SK-N-SH (cell line): ENCODE measurements at regions not wholly inside any gene's neighbourhood (a gene's known extent, or its start where the extent isn't known, plus 50 kb on each side); places are given as distances from the start of the nearest gene placed in this dataset.

Experiments
- CTCF ChIA-PET: fragments of 300-600, 350-600 bp; formaldehyde crosslinking; extraction: SDS; loops from one replicate; lab custom pipeline; 2021; lab: Yijun Ruan, JAX
- POLR2A ChIA-PET: fragments of 350-600 bp; sonication (Branson Sonifier 250); formaldehyde crosslinking; extraction: SDS; loops from one replicate; lab custom pipeline; 2020; ENCODE audit warnings: antibody characterized with exemption, inconsistent platforms; lab: Yijun Ruan, JAX
- DNase-seq: peaks from one replicate; pipeline ENCODE4 v3.0.0; 2012
- H2AFZ ChIP-seq: fragments of 200-600 bp; sonication (generic); 2 replicates; pipeline ENCODE4 v1.8.1; 2016; ENCODE audit warnings: antibody characterized with exemption, mild to moderate bottlenecking, low read depth
- H3F3A ChIP-seq: fragments of 200-600 bp; sonication (generic); replicated peaks from 2 replicates; pipeline ENCODE3; 2016; ENCODE audit warnings: antibody characterized with exemption, mild to moderate bottlenecking; ENCODE audit not compliant: insufficient read depth
- H3K27ac ChIP-seq, 2 experiments: fragments of 200-500 bp in 1 of 2; fragments of 200-600 bp in 1 of 2; sonication (Bioruptor generic) in 1 of 2; sonication (generic), shearing (Covaris generic) in 1 of 2; 2 replicates each; pipeline versions ENCODE4 v1.5.1 to v1.6.1; 2014 to 2016; ENCODE audit warnings: low read depth in 2 of 2, inconsistent platforms in 1 of 2, low read length in 1 of 2, mild to moderate bottlenecking in 1 of 2, mixed read lengths in 1 of 2
- H3K27me3 ChIP-seq: fragments of 200-600 bp; sonication (generic), shearing (Covaris generic); 2 replicates; pipeline ENCODE4 v1.6.1; 2016; ENCODE audit warnings: mixed run types; ENCODE audit not compliant: insufficient read depth
- H3K36me3 ChIP-seq, 2 experiments: fragments of 200-500 bp in 1 of 2; fragments of 200-600 bp in 1 of 2; sonication (Bioruptor generic) in 1 of 2; sonication (generic) in 1 of 2; replicated peaks in 1 of 2; 2 replicates each; pipeline versions ENCODE3 to v1.5.1; 2014 to 2016; ENCODE audit warnings: low read length in 1 of 2, mild to moderate bottlenecking in 1 of 2; ENCODE audit not compliant: insufficient read depth in 2 of 2, control insufficient read depth in 1 of 2
- H3K4me1 ChIP-seq, 2 experiments: fragments of 200-500 bp in 1 of 2; fragments of 200-600 bp in 1 of 2; sonication (Bioruptor generic) in 1 of 2; sonication (generic), shearing (Covaris generic) in 1 of 2; 2 replicates each; pipeline versions ENCODE4 v1.5.1 to v1.6.1; 2014 to 2016; ENCODE audit warnings: low read depth in 1 of 2, low read length in 1 of 2, mixed run types in 1 of 2; ENCODE audit not compliant: insufficient read depth in 2 of 2, control insufficient read depth in 1 of 2
- H3K4me2 ChIP-seq: fragments of 200-600 bp; sonication (generic), shearing (Covaris generic); 2 replicates; pipeline ENCODE4 v1.6.1; 2017; ENCODE audit warnings: mixed run types
- H3K4me3 ChIP-seq, 2 experiments: fragments of 200-500 bp in 1 of 2; fragments of 200-600 bp in 1 of 2; sonication (Bioruptor generic) in 1 of 2; sonication (generic), shearing (Covaris generic) in 1 of 2; 2 replicates each; pipeline versions ENCODE4 v1.5.1 to v1.8.1; 2014 to 2016; ENCODE audit warnings: low read depth in 2 of 2, inconsistent platforms in 1 of 2, low read length in 1 of 2, mild to moderate bottlenecking in 1 of 2, mixed read lengths in 1 of 2, moderate library complexity in 1 of 2
- H3K79me2 ChIP-seq: fragments of 200-600 bp; sonication (generic); 2 replicates; pipeline ENCODE4 v1.8.1; 2017; ENCODE audit warnings: mild to moderate bottlenecking; ENCODE audit not compliant: insufficient read depth
- H3K9ac ChIP-seq: fragments of 200-600 bp; sonication (generic); 2 replicates; pipeline ENCODE4 v1.6.1; 2017; ENCODE audit warnings: mixed run types
- H3K9me2 ChIP-seq: fragments of 200-600 bp; sonication (generic); 2 replicates; pipeline ENCODE4 v1.6.1; 2017; ENCODE audit warnings: mixed run types
- H3K9me3 ChIP-seq: fragments of 200-600 bp; sonication (generic); 2 replicates; pipeline ENCODE4 v1.6.1; 2017; ENCODE audit warnings: mixed run types, mild to moderate bottlenecking, moderate library complexity
- H4K20me1 ChIP-seq: fragments of 200-600 bp; sonication (generic); 2 replicates; pipeline ENCODE4 v1.6.1; 2017; ENCODE audit warnings: mild to moderate bottlenecking, mixed run types; ENCODE audit not compliant: insufficient read depth
- ELF1 ChIP-seq: IDR thresholded peaks from 2 replicates; pipeline ENCODE4 v1.4.0; 2012
- FOSL2 ChIP-seq: IDR thresholded peaks from 2 replicates; pipeline ENCODE4 v1.4.0; 2012; ENCODE audit warnings: low read depth, mild to moderate bottlenecking, moderate library complexity, borderline replicate concordance
- FOXJ3 ChIP-seq: sonication (generic); formaldehyde crosslinking; IDR thresholded peaks from 2 replicates; pipeline ENCODE4 v1.5.1; 2020; ENCODE audit warnings: mild to moderate bottlenecking, missing genetic modification reagents
- JUND ChIP-seq: IDR thresholded peaks from 2 replicates; pipeline ENCODE4 v1.4.0; 2012
- NRF1 ChIP-seq: IDR thresholded peaks from 2 replicates; pipeline ENCODE4 v1.6.1; 2012; ENCODE audit warnings: low read depth, mild to moderate bottlenecking, low read length
- POLR2AphosphoS5 ChIP-seq: IDR thresholded peaks from 2 replicates; pipeline ENCODE4 v1.6.1; 2012; ENCODE audit warnings: low read depth, low read length
- RAD21 ChIP-seq: IDR thresholded peaks from 2 replicates; pipeline ENCODE4 v1.6.1; 2012; ENCODE audit warnings: mild to moderate bottlenecking, low read length
- SMC3 ChIP-seq: IDR thresholded peaks from 2 replicates; pipeline ENCODE4 v1.6.1; 2012; ENCODE audit warnings: low read depth, low read length, improper control_type of control experiment
- WGBS: methylation state at CpG from one replicate; pipeline ENCODE4 v1.1.6; 2017; ENCODE audit warnings: low lambda C conversion rate; 5-methylcytosine and 5-hydroxymethylcytosine counted together
- TF ChIP-seq, protein P1 (sequence below): IDR thresholded peaks from 2 replicates; pipeline ENCODE4 v1.4.0; 2012; ENCODE audit warnings: low read depth
- TF ChIP-seq, protein P2 (sequence below): fragments of 150-350 bp; IDR thresholded peaks from 2 replicates; pipeline ENCODE4 v1.6.1; 2016; ENCODE audit warnings: mild to moderate bottlenecking, low read depth, low read length
- TF ChIP-seq, protein P3 (sequence below): fragments of 200-600 bp; sonication (generic); IDR thresholded peaks from 2 replicates; pipeline ENCODE4 v1.6.1; 2017; ENCODE audit warnings: antibody characterized with exemption, mild to moderate bottlenecking, moderate library complexity
- TF ChIP-seq, protein P4 (sequence below): IDR thresholded peaks from 2 replicates; pipeline ENCODE4 v1.4.0; 2012; ENCODE audit warnings: low read depth, borderline replicate concordance

GRCh38 chr18:43396266-43396665, 119.0 kb upstream of the SYT4 start:
- Histone ChIP-seq H3K36me3 (no peaks in the 10 kb centered on the region), H3K9me3 (no peaks in the 10 kb centered on the region), H3F3A (no peaks in the 10 kb centered on the region), H4K20me1 (no peaks in the 10 kb centered on the region), H3K9me2 (no peaks in the 10 kb centered on the region), H3K27me3 (no peaks in the 10 kb centered on the region), H2AFZ (no peak overlapping the region), H3K4me3 (no peak overlapping the region), H3K4me2 (no peak overlapping the region), H3K27ac (no peak overlapping the region), H3K4me1 (no peaks in the 10 kb centered on the region; a peak in 2 of 4 replicates), H3K79me2 (no peaks in the 10 kb centered on the region), H3K9ac (no peak overlapping the region)
- TF ChIP-seq FOSL2 = no peak
- peak; percentile 83 for TF ChIP-seq RAD21
- no peak for TF ChIP-seq JUND
- TF ChIP-seq, protein P1, sequence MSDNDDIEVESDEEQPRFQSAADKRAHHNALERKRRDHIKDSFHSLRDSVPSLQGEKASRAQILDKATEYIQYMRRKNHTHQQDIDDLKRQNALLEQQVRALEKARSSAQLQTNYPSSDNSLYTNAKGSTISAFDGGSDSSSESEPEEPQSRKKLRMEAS = no peak
- TF ChIP-seq, protein P2, sequence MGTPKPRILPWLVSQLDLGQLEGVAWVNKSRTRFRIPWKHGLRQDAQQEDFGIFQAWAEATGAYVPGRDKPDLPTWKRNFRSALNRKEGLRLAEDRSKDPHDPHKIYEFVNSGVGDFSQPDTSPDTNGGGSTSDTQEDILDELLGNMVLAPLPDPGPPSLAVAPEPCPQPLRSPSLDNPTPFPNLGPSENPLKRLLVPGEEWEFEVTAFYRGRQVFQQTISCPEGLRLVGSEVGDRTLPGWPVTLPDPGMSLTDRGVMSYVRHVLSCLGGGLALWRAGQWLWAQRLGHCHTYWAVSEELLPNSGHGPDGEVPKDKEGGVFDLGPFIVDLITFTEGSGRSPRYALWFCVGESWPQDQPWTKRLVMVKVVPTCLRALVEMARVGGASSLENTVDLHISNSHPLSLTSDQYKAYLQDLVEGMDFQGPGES = no peak
- TF ChIP-seq, protein P3, sequence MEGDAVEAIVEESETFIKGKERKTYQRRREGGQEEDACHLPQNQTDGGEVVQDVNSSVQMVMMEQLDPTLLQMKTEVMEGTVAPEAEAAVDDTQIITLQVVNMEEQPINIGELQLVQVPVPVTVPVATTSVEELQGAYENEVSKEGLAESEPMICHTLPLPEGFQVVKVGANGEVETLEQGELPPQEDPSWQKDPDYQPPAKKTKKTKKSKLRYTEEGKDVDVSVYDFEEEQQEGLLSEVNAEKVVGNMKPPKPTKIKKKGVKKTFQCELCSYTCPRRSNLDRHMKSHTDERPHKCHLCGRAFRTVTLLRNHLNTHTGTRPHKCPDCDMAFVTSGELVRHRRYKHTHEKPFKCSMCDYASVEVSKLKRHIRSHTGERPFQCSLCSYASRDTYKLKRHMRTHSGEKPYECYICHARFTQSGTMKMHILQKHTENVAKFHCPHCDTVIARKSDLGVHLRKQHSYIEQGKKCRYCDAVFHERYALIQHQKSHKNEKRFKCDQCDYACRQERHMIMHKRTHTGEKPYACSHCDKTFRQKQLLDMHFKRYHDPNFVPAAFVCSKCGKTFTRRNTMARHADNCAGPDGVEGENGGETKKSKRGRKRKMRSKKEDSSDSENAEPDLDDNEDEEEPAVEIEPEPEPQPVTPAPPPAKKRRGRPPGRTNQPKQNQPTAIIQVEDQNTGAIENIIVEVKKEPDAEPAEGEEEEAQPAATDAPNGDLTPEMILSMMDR = peak; percentile 59
- TF ChIP-seq SMC3 = peak; percentile 48
- no peak for TF ChIP-seq NRF1
- no peak for TF ChIP-seq POLR2AphosphoS5
- TF ChIP-seq, protein P4, sequence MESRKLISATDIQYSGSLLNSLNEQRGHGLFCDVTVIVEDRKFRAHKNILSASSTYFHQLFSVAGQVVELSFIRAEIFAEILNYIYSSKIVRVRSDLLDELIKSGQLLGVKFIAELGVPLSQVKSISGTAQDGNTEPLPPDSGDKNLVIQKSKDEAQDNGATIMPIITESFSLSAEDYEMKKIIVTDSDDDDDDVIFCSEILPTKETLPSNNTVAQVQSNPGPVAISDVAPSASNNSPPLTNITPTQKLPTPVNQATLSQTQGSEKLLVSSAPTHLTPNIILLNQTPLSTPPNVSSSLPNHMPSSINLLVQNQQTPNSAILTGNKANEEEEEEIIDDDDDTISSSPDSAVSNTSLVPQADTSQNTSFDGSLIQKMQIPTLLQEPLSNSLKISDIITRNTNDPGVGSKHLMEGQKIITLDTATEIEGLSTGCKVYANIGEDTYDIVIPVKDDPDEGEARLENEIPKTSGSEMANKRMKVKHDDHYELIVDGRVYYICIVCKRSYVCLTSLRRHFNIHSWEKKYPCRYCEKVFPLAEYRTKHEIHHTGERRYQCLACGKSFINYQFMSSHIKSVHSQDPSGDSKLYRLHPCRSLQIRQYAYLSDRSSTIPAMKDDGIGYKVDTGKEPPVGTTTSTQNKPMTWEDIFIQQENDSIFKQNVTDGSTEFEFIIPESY = no peak
- no peak for TF ChIP-seq FOXJ3
- DNase-seq = peak; percentile 10
- ChIA-PET CTCF (interaction anchor here (0.8 to 4.0 kb wide), 13 partner anchors 9 to 1343 kb away, joined by 3 to 37 read pairs (median 4); partner anchors contain the start of gene SYT4), POLR2A (no interaction called here)
- 4% methylated on average over 1 of the region's 1 CpG for WGBS

DNA sequence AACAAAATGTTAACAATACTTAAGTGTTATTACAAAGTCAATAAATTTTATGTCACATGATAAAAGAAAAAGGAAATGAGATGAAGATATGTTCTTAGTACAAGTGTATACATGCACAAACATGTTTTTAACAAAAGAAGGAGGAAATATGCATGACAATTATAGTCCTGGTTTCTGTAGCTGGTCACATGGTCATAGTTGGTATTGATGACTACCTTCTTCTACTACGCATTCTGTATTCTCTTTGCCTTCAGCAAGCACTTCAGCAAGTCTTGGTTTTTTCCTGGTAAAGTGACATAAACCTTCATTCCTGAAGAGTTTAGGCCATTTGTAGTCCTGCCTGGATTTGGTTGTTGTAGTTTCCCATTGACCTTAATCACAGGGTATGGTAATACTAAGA, 121.3 kb upstream of the SYT4 start:
- Histone ChIP-seq H3K79me2 (no peaks in the 10 kb centered on the region), H4K20me1 (no peaks in the 10 kb centered on the region), H3K27me3 (no peaks in the 10 kb centered on the region), H3K4me1 (no peaks in the 10 kb centered on the region), H3F3A (no peaks in the 10 kb centered on the region), H3K9me2 (no peaks in the 10 kb centered on the region), H3K9ac (no peak overlapping the region), H3K36me3 (no peaks in the 10 kb centered on the region), H3K4me3 (no peak overlapping the region), H3K9me3 (no peaks in the 10 kb centered on the region), H3K4me2 (no peak overlapping the region), H3K27ac (no peak overlapping the region), H2AFZ (no peak overlapping the region)
- POLR2A ChIA-PET = no interaction called here
- CTCF ChIA-PET = interaction anchor here (4.0 kb wide), 1 partner anchor 1100 kb away, joined by 37 read pairs; no protein-coding TSS in a partner anchor
- WGBS = 72% methylated on average over 1 of the region's 1 CpG
- TF ChIP-seq ELF1 = no peak
- TF ChIP-seq FOSL2 = no peak
- no peak for TF ChIP-seq RAD21
- TF ChIP-seq SMC3 = no peak
- no peak for TF ChIP-seq FOXJ3
- no peak for DNase-seq
